Bronchial epithelial cell (primary cell): ENCODE measurements at regions not wholly inside any gene's neighbourhood (a gene's known extent, or its start where the extent isn't known, plus 50 kb on each side); places are given as distances from the start of the nearest gene placed in this dataset.
A peak's percentile ranks its signal among the peaks of the same experiment; 100 is the strongest.

Source experiments
- DNase-seq: peaks from one replicate; pipeline ENCODE4 v3.0.0-alpha.2; 2010; ENCODE audit warnings: low read depth
- FAIRE-seq: peaks from 2 replicates; lab custom pipeline; 2011; peaks lifted over from hg19 to GRCh38; lab: Jason Lieb, UNC
- H3K27me3 ChIP-seq: 2 replicates; pipeline ENCODE4 v1.5.1; 2011; ENCODE audit warnings: low read length; ENCODE audit not compliant: control insufficient read depth, insufficient read depth
- H3K36me3 ChIP-seq: 2 replicates; pipeline ENCODE4 v1.5.1; 2011; ENCODE audit warnings: low read length; ENCODE audit not compliant: control insufficient read depth, insufficient read depth
- H3K4me3 ChIP-seq: 2 replicates; pipeline ENCODE4 v1.5.1; 2011; ENCODE audit warnings: mild to moderate bottlenecking, low read depth, low read length, control low read depth
- CTCF ChIP-seq: IDR thresholded peaks from 2 replicates; pipeline ENCODE4 v1.5.1; 2011; ENCODE audit warnings: mild to moderate bottlenecking, moderate library complexity, low read length, control low read depth, inconsistent platforms; ENCODE audit not compliant: insufficient read depth, severe bottlenecking

- FAIRE-seq (no peak), DNase-seq (no peak)
- no peak for TF ChIP-seq CTCF
- Histone ChIP-seq H3K27me3 (no peaks in the 10 kb centered on the region), H3K36me3 (no peaks in the 10 kb centered on the region), H3K4me3 (no peak overlapping the region)
Observed at GRCh38 chr12:118704527-118705241, 276.7 kb upstream of the SRRM4 start.

GRCh38 chr12:118706437-118706836 is 274.9 kb upstream of the SRRM4 start:
- H3K36me3 ChIP-seq: no peaks in the 10 kb centered on the region
- H3K27me3 ChIP-seq: no peaks in the 10 kb centered on the region
- TF ChIP-seq CTCF: no peak
- FAIRE-seq (no peak), DNase-seq (no peak)
- H3K4me3 ChIP-seq: no peak overlapping the region

GRCh38 chr12:118709946-118710345 is 271.4 kb upstream of the SRRM4 start:
- FAIRE-seq (no peak), DNase-seq (no peak)
- no peak for TF ChIP-seq CTCF
- H3K36me3 ChIP-seq: no peaks in the 10 kb centered on the region
- H3K4me3 ChIP-seq: no peak overlapping the region
- H3K27me3 ChIP-seq: no peaks in the 10 kb centered on the region

- DNase-seq (no peak), FAIRE-seq (no peak)
- Histone ChIP-seq H3K36me3 (no peaks in the 10 kb centered on the region), H3K4me3 (no peak overlapping the region), H3K27me3 (no peaks in the 10 kb centered on the region)
- no peak for TF ChIP-seq CTCF
Observed at GRCh38 chr12:118711185-118711584, 270.2 kb upstream of the SRRM4 start.

- no peaks in the 10 kb centered on the region for H3K27me3 ChIP-seq
- no peaks in the 10 kb centered on the region for H3K36me3 ChIP-seq
- DNase-seq (peak; percentile 2), FAIRE-seq (no peak)
- no peak overlapping the region for H3K4me3 ChIP-seq
- TF ChIP-seq CTCF: peak; percentile 9
Observed at GRCh38 chr12:118714051-118714460, 267.3 kb upstream of the SRRM4 start.

- no peaks in the 10 kb centered on the region for H3K36me3 ChIP-seq
- TF ChIP-seq CTCF: no peak
- FAIRE-seq: no peak
- no peak for DNase-seq
- H3K4me3 ChIP-seq: no peak overlapping the region
- H3K27me3 ChIP-seq: no peaks in the 10 kb centered on the region
Observed at GRCh38 chr12:118714500-118714899, 266.8 kb upstream of the SRRM4 start.
